Uterus (tissue), 2 donors: ENCODE measurements at regions not wholly inside any gene's neighbourhood (a gene's known extent, or its start where the extent isn't known, plus 50 kb on each side); places are given as distances from the start of the nearest gene placed in this dataset.

Source experiments
- CTCF ChIP-seq, 4 experiments: fragments of 200-600 bp in 2 of 4; fragments of 450-650 bp in 2 of 4; sonication (generic) in 2 of 4; IDR thresholded peaks; one replicate each; pipeline ENCODE4 v1.5.1; 2016 to 2019; ENCODE audit warnings: antibody characterized with exemption in 4 of 4, mild to moderate bottlenecking in 2 of 4, moderate library complexity in 1 of 4
- POLR2A ChIP-seq, 2 donors: fragments of 450-650 bp; IDR thresholded peaks; one replicate each; pipeline ENCODE4 v1.6.1; 2016; ENCODE audit warnings: antibody characterized with exemption in 2 of 2, mild to moderate bottlenecking in 1 of 2, moderate library complexity in 1 of 2

GRCh38 chr3:177609613-177610012 lies 412.3 kb upstream of the TBL1XR1 start:
- no peak for TF ChIP-seq CTCF (IDR thresholded peaks at IDR 0.05)
- no peak for TF ChIP-seq POLR2A (IDR thresholded peaks at IDR 0.05)
